GM13976 (cell line): ENCODE measurements at regions not wholly inside any gene's neighbourhood (a gene's known extent, or its start where the extent isn't known, plus 50 kb on each side); places are given as distances from the start of the nearest gene placed in this dataset.
"Not testable (repeated sequence)": the region's sequence is repeated elsewhere in the genome, so short reads cannot be mapped to it uniquely, and the experiment has no call there.

Experiments
- DNase-seq: peaks from one replicate; pipeline ENCODE4 v3.0.0; 2012; ENCODE audit warnings: low spot score
- in situ Hi-C: fragments of 300-500 bp; cut with MboI; formaldehyde crosslinking; loops from one replicate; pipeline ENCODE4 v1.12.0; 2022; ENCODE audit warnings: low sequenced_read_pairs, mixed read lengths, inconsistent platforms; ENCODE audit not compliant: unreplicated experiment
- TF ChIP-seq, protein P1 (sequence below): IDR thresholded peaks from 2 replicates; pipeline ENCODE4 v1.5.1; 2012; ENCODE audit warnings: borderline replicate concordance, mild to moderate bottlenecking; ENCODE audit not compliant: insufficient read depth; ENCODE audit errors: extremely low read depth, missing control alignments, control extremely low read depth

- in situ Hi-C loops = no loop called here
- no peak for DNase-seq
- TF ChIP-seq, protein P1, sequence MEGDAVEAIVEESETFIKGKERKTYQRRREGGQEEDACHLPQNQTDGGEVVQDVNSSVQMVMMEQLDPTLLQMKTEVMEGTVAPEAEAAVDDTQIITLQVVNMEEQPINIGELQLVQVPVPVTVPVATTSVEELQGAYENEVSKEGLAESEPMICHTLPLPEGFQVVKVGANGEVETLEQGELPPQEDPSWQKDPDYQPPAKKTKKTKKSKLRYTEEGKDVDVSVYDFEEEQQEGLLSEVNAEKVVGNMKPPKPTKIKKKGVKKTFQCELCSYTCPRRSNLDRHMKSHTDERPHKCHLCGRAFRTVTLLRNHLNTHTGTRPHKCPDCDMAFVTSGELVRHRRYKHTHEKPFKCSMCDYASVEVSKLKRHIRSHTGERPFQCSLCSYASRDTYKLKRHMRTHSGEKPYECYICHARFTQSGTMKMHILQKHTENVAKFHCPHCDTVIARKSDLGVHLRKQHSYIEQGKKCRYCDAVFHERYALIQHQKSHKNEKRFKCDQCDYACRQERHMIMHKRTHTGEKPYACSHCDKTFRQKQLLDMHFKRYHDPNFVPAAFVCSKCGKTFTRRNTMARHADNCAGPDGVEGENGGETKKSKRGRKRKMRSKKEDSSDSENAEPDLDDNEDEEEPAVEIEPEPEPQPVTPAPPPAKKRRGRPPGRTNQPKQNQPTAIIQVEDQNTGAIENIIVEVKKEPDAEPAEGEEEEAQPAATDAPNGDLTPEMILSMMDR = no peak
Observed at GRCh38 chr13:71358218-71358617, 508.8 kb downstream of the DACH1 start.

DNA sequence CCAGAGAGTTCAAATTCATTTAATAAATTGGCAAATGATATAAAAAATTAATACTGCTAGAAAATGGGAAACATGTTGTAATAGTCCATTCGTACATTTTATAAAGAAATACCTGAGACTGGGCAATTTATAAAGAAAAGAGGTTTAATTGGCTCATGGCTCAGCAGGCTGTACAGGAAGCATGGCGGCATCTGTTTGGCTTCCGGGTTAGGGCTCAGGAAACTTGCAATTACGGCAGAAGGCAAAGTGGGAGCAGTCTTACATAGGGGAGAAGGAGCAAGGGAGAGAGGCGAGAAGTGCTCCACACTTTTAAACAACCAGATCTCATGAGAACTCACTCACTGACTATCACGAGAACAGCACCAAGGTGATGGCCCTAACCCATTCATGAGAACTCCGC, 512.0 kb downstream of the DACH1 start:
- no peak for DNase-seq
- TF ChIP-seq, protein P1 = no peak
- in situ Hi-C loops = no loop called here

DNA sequence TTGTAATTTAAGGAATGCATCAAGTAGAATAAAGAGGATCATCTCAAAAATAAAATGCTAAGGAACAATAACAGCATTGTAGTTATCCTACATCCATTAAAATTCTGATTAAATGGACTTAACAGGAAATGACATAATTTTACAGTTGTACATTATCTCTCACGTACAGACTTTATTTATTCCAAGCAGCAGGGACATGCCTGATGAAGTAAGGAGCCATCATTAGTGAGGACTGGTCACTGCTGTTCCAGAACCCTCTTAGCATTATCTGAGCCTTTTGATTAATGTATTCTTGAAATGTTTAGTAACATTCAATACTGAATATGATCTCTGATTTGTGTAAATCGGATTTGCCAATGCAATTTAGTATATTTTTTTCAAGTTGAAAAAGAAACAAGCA, 516.1 kb downstream of the DACH1 start:
- TF ChIP-seq, protein P1 = no peak
- DNase-seq = no peak
- in situ Hi-C loops = no loop called here

DNA sequence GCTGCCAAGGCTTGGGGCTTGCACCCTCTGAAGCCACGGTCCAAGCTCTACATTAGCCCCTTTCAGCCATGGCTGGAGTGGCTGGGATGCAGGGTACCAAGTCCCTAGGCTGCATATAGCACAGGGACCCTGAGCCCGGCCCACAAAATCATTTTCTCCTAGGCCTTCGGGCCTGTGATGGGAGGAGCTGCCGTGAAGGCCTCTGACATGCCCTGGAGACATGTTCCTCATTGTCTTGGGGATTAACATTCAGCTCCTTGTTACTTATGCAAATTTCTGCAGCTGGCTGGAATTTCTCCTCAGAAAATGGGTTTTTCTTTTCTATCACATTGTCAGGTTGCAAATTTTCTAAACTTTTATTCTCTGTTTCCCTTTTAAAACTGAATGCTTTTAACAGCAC, 521.1 kb downstream of the DACH1 start:
- DNase-seq, in situ Hi-C loops: not testable (repeated sequence)

DNA sequence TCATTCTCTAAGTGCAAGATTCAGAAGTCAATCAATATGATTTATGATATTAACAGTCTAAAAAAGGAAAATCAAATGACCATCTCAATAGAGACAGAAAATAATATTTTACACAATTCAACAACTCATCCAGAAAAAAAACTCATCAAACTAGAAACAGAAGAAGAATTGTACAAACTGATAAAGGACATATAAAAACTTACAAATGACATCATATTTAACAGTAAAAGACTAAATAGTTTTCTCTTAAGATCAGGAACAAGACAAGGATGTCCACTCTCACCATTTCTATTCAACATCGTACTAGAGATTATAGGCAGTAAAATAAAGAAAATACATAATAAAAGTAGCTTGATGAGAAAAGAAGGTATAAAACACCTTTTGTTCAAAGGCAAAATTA, 527.3 kb downstream of the DACH1 start:
- in situ Hi-C loops = no loop called here
- TF ChIP-seq, protein P1 = no peak

DNA sequence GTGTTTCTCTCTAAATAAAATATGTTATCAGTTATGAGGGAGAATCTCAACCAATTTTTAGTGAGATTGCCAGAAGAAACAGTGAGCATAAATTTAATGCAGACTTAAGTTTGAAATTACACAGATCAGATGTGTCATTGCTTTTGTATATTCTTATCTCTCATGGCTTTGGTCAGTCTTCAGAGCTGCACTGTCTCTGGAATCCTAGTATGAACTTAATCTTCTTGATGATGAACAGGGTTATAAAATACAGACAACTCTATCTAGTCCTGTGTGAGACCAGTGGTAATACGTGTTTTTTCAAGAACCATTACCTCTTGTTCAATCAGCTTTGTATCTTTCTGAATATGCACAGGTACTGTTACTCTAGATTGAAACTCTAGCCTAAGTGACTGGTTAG, 528.0 kb downstream of the DACH1 start:
- in situ Hi-C loops = no loop called here

More for the DNA sequence above, 527.3 kb downstream of the DACH1 start:
- no peak for DNase-seq

DNA sequence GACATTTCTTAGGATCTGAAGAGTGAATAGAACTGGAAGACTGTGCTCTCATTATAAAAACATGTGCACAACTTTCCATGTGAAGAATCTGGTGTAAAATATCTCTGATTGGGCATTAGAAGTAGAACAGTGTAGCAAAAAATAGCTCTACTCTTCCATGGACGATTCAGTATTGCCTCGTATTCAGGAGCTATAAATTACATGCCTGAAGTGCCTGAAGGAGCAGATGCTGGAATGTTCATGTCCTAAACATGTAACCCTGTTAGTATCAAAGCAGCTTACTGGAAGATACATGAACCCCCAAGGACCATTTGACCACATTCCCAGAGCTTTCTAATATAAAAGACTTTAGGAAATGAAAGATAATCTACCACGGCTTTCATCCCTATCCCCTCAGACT, 528.9 kb downstream of the DACH1 start:
- TF ChIP-seq, protein P1 = no peak
- in situ Hi-C loops = no loop called here
- no peak for DNase-seq

More for the DNA sequence above, 528.0 kb downstream of the DACH1 start:
- TF ChIP-seq, protein P1 = no peak
- DNase-seq = no peak

- TF ChIP-seq, protein P1 = no peak
- DNase-seq = no peak
- in situ Hi-C loops = no loop called here
Observed at GRCh38 chr13:71327266-71327665, 539.7 kb downstream of the DACH1 start.
